ENCODE measurements at regions not wholly inside any gene's neighbourhood (a gene's known extent, or its start where the extent isn't known, plus 50 kb on each side); places are given as distances from the start of the nearest gene placed in this dataset.

- Histone ChIP-seq H3K4me3 (ENCODE audit: control insufficient read depth in 2 of 3, extremely low read depth in 1 of 3, insufficient read depth in 2 of 3, low read depth in 1 of 3, low read length in 3 of 3) (peak overlapping the region in 1 of 3 experiments; percentile 21), H3K4me1 (ENCODE audit: control insufficient read depth, extremely low read depth, insufficient read depth, low read length) (peaks cover 30% of the 10 kb centered on the region), H3K9me3 (ENCODE audit: control insufficient read depth, low read depth, low read length) (peaks cover 6% of the 10 kb centered on the region), H3K9ac (ENCODE audit: control insufficient read depth, extremely low read depth, insufficient read depth, low read length) (peak overlapping the region; percentile 42), H2AFZ (ENCODE audit: control insufficient read depth, low read length) (peak overlapping the region; percentile 73), H3K27me3 (ENCODE audit: control insufficient read depth, extremely low read depth, insufficient read depth, low read length) (no peaks in the 10 kb centered on the region), H3K36me3 (ENCODE audit: control insufficient read depth in 2 of 2, extremely low read depth in 1 of 2, insufficient read depth in 2 of 2, low read length in 2 of 2) (no peaks in the 10 kb centered on the region), H3K4me2 (ENCODE audit: control insufficient read depth, extremely low read depth, insufficient read depth, low read depth, low read length) (peak overlapping the region; percentile 63), H3K79me2 (ENCODE audit: control insufficient read depth, insufficient read depth, low read length) (no peaks in the 10 kb centered on the region), H4K20me1 (ENCODE audit: control insufficient read depth, extremely low read depth, insufficient read depth, low read length) (no peaks in the 10 kb centered on the region), H3K9me1 (ENCODE audit: control insufficient read depth, extremely low read depth, insufficient read depth, low read length) (no peaks in the 10 kb centered on the region), H3K27ac (ENCODE audit: control insufficient read depth, insufficient read depth, low read length) (peak overlapping the region; percentile 62)
- FAIRE-seq = peak; percentile 89
- TF ChIP-seq, protein P1, sequence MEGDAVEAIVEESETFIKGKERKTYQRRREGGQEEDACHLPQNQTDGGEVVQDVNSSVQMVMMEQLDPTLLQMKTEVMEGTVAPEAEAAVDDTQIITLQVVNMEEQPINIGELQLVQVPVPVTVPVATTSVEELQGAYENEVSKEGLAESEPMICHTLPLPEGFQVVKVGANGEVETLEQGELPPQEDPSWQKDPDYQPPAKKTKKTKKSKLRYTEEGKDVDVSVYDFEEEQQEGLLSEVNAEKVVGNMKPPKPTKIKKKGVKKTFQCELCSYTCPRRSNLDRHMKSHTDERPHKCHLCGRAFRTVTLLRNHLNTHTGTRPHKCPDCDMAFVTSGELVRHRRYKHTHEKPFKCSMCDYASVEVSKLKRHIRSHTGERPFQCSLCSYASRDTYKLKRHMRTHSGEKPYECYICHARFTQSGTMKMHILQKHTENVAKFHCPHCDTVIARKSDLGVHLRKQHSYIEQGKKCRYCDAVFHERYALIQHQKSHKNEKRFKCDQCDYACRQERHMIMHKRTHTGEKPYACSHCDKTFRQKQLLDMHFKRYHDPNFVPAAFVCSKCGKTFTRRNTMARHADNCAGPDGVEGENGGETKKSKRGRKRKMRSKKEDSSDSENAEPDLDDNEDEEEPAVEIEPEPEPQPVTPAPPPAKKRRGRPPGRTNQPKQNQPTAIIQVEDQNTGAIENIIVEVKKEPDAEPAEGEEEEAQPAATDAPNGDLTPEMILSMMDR (optimal IDR thresholded peaks at IDR 0.05 in 1 of 3, IDR thresholded peaks at IDR 0.05 in 1 of 3, conservative IDR thresholded peaks at IDR 0.05 in 1 of 3; ENCODE audit: extremely low read depth in 1 of 3, insufficient read depth in 2 of 3, low read length in 3 of 3) = peak; percentile 36 to 74 (median 61)
- TF ChIP-seq EZH2 (IDR thresholded peaks at IDR 0.05; ENCODE audit: low read length) = no peak
- dilution Hi-C loops (cut with MboI; ENCODE audit: extremely low pct_ligation_motif_present, low sequenced_read_pairs) = no loop called here
- DNase-seq (ENCODE audit: low read depth, low spot score) = peak; percentile 88
These were observed 51.9 kb upstream of the SLC22A16 start for GRCh38 chr6:110528101-110528929.

DNA sequence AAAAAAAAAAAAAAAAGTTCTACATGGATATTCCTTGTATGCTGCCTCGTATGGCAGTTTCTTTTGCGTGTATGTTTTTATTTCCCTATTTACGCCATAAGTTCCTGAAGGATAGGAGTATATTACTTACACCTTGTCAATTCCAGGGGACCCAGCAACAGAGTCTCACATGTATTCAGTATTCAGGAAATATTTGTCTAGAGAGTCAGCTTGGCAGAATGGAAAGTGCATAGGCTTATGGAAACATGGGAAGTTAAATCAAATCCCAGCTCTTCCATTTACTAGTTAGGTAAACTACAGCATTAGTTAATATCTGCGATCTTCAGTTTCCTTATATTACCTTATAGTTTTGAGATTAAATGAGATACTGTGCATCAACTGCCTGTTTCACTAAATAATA lies 51.1 kb upstream of the SLC22A16 start:
- Histone ChIP-seq H3K4me2 (ENCODE audit: control insufficient read depth, extremely low read depth, insufficient read depth, low read depth, low read length) (peak overlapping the region; percentile 63), H3K27ac (ENCODE audit: control insufficient read depth, insufficient read depth, low read length) (peak overlapping the region; percentile 57), H3K4me1 (ENCODE audit: control insufficient read depth, extremely low read depth, insufficient read depth, low read length) (peaks cover 30% of the 10 kb centered on the region), H3K9me1 (ENCODE audit: control insufficient read depth, extremely low read depth, insufficient read depth, low read length) (no peaks in the 10 kb centered on the region), H3K27me3 (ENCODE audit: control insufficient read depth, extremely low read depth, insufficient read depth, low read length) (no peaks in the 10 kb centered on the region), H2AFZ (ENCODE audit: control insufficient read depth, low read length) (peak overlapping the region; percentile 73), H3K9me3 (ENCODE audit: control insufficient read depth, low read depth, low read length) (peaks cover 6% of the 10 kb centered on the region), H4K20me1 (ENCODE audit: control insufficient read depth, extremely low read depth, insufficient read depth, low read length) (no peaks in the 10 kb centered on the region), H3K4me3 (ENCODE audit: control insufficient read depth in 2 of 3, extremely low read depth in 1 of 3, insufficient read depth in 2 of 3, low read depth in 1 of 3, low read length in 3 of 3) (peak overlapping the region in 1 of 3 experiments; percentile 21), H3K79me2 (ENCODE audit: control insufficient read depth, insufficient read depth, low read length) (no peaks in the 10 kb centered on the region), H3K9ac (ENCODE audit: control insufficient read depth, extremely low read depth, insufficient read depth, low read length) (peak overlapping the region; percentile 42), H3K36me3 (ENCODE audit: control insufficient read depth in 2 of 2, extremely low read depth in 1 of 2, insufficient read depth in 2 of 2, low read length in 2 of 2) (no peaks in the 10 kb centered on the region)
- dilution Hi-C loops (cut with MboI; ENCODE audit: extremely low pct_ligation_motif_present, low sequenced_read_pairs) = no loop called here
- FAIRE-seq (no peak), DNase-seq (ENCODE audit: low read depth, low spot score) (no peak)
- no peak for TF ChIP-seq EZH2 (IDR thresholded peaks at IDR 0.05; ENCODE audit: low read length)
- TF ChIP-seq, protein P1 (optimal IDR thresholded peaks at IDR 0.05 in 1 of 3, IDR thresholded peaks at IDR 0.05 in 1 of 3, conservative IDR thresholded peaks at IDR 0.05 in 1 of 3; ENCODE audit: extremely low read depth in 1 of 3, insufficient read depth in 2 of 3, low read length in 3 of 3) = no peak

Measured in keratinocyte (primary cell).